NCI-H1048 (cell line): ENCODE measurements at regions not wholly inside any gene's neighbourhood (a gene's known extent, or its start where the extent isn't known, plus 50 kb on each side); places are given as distances from the start of the nearest gene placed in this dataset.

Experiments used
- DNase-seq: peaks from one replicate; lab custom pipeline; 2025; lab: John Stamatoyannopoulos, UW

DNA sequence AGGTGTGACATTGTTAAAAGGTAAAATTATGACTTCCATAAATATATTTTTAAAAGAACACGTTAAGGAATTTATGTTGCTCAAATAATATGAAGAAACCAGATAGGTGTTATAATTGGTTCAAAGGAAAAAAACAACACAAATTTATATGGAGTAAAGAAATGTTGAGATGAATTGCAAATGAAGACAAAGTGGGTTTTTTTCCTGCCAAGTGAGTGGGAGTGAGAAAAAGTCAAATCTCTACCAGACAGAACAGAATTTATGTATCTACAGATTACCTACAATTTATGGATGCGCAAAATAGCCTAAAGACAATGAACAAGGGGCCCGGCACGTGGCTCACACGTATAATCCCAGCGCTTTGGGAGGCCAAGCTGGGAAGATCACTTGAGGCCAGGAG, 159.7 kb upstream of the SLC1A4 start:
- no peak for DNase-seq

GRCh38 chr2:64831134-64831976, 157.8 kb upstream of the SLC1A4 start:
- DNase-seq: no peak

DNA sequence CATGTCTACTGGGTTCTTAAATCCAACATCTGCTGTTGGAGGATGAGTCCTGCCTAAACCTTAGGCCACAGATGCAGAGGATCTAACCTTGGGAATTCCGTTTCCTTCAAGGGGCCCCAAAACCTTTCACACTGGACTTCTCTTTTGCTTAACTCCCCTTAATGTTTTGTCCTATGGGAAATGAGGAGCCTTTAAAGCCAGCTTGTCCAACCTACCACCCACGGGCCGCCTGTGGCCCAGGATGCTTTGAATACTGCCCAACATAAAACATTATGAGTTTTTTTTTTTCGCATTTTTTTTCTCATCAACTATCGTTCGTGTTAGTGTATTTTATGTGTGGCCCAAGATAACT, 157.2 kb upstream of the SLC1A4 start:
- no peak for DNase-seq

DNA sequence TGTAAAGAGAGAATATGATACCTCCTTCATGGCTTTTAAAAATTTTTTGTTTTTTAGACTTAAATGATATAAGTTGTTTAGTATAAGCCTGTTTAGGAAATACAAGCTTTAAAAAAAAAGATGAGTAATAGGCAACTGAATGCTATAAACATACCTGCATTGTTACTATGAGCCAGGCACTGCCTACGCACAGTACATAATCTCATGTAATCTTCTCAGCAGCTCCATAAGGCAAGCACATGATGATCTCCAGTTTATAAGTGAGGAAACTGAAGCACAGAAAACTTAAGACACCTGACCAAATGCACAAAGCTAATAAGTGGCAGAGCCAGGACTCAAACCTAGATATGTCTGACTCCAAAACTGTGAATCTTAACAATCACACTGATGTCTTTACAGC, 156.3 kb upstream of the SLC1A4 start:
- DNase-seq: no peak

DNA sequence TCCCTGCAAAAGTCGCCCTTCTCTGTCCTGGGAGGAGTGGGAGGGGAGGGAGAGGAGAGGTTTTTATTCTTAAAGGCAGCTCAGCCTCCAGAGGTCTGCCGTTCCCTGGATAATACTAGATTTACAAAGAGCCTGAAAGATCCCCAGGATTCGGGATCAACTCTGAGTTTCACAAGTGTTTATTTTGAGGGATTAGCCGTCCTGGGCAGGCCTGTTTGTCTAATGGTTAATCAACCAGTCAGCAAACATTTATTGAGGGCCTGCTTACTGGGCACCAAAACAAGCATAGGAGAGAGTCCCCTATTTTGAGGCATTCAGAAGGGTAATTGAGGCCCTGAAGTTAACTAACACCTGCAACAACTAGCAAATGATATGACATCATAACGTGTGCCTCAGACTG, 152.6 kb upstream of the SLC1A4 start:
- no peak for DNase-seq

GRCh38 chr2:64837116-64837731, 152.0 kb upstream of the SLC1A4 start:
- DNase-seq: no peak

GRCh38 chr2:64837925-64838641, 151.1 kb upstream of the SLC1A4 start:
- no peak for DNase-seq

- DNase-seq: no peak
These were observed 150.4 kb upstream of the SLC1A4 start for GRCh38 chr2:64838817-64839216.

DNA sequence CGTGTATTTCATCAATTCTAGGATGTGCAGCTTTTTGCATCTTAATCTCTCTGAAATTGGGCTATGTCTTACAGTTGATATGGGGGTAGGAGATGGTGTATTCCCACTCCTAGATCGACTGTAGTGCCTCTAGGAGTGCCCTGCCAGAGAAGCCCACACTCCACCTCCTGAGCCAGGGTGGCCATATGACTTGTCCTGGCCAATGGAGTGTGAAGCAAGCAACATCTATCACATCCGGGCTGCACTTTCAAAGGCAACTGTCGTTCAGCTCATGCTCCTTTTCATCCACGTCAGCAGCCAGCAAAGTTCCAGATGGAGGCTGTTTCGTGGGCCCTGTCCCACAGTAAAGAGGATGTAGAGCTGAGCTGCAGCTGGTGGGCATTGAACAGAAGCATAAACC, 149.4 kb upstream of the SLC1A4 start:
- DNase-seq: no peak

GRCh38 chr2:64840426-64840881, 148.7 kb upstream of the SLC1A4 start:
- DNase-seq: no peak

DNA sequence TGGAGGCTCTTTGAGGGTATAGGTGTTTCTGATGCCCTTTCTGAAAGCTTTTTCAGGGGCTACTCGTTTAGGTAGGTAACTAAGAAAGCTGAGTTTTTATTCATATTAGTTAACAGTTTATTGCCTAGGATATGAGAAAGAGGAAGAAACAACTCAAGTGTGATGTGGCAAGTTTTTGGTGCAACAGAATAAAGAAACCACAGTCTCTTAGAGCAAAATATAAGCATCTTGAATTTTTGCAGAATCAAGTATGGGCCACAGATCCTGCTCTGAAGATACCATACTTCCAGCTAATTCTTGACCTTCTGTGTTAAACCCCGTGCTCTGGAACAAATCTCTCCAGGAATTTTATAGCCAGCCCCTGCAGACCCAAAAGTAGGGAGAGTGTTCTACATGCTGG, 147.7 kb upstream of the SLC1A4 start:
- no peak for DNase-seq

GRCh38 chr2:64842030-64842429, 147.2 kb upstream of the SLC1A4 start:
- no peak for DNase-seq

DNA sequence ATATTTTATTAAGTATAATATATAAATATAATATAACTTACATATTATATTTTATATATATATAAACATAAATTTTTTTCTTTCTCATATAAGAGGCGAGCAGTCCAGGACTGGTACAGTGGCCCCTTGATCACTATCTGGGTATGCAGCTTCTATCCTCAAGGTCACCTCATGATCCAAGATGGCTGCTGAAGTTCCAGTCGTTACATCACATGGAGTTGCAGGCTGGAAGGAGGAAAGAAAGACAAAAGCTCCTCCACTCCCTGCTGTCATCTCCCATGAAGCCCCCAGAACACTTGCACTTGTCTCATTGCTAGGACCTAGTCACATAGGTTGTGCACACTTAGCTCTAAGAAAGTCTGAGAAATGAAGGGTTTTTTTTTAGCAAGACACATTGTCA, 145.1 kb upstream of the SLC1A4 start:
- DNase-seq: no peak

GRCh38 chr2:64845273-64845905, 143.8 kb upstream of the SLC1A4 start:
- DNase-seq: no peak

DNA sequence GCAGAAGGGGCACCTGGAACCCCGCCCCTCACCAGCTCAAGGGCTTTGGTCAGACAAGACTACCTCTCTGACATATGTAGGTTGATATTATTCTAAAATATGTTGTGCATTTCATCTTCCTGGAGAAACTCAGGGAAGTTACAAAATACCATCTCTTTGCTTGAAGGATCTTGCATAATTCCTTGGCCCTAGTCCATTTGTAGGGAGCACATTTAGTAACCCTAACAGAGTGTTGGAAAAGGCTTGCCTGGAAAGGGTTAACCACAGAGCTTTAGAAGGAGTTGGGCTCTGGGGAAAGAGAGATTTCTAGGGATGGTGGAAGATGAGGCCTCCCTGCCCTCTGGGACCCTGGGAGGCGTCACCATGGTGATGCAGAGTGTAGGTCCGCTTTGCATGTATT, 143.0 kb upstream of the SLC1A4 start:
- no peak for DNase-seq

- no peak for DNase-seq
These were observed 141.3 kb upstream of the SLC1A4 start for GRCh38 chr2:64847930-64848329.

DNA sequence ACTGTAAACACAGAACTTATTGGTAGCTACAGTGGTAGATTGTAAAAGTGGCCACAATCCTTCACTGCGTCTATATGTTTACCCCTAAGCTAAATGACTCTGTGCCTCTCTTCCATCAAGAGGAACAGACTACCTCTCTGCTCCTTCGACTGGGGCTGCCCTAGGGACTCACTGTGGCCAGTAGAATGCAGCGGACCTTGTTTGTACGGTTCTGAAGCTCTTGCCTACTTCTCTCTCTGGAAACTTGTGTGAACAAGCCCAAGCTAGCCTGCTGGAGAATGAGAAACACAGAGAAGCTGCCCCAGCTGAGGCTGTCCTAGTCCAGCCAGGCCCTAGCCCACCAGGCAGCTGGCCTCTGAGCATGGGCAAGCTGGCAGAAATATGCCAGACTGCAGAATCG, 140.8 kb upstream of the SLC1A4 start:
- DNase-seq: no peak

- DNase-seq: no peak
These were observed 140.3 kb upstream of the SLC1A4 start for GRCh38 chr2:64848945-64849344.

DNA sequence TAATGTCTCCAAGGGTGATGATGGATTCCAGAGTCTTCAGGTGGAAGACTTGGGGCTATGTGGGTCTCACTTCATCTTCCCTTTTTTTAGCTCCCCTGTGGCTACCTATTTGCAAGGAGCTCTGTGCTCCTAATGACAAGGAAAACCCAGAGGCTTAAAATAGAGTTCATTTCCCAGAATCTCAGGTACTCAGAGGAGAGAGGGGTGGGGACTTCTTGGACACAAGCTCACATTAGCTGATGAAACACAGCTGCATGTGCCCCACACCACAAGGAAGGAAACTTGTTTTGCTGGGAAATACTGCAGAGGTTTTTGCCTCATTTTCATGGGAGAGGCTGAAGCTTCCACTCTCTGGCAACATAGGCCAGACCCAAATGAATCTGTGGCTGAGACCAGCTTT, 138.6 kb upstream of the SLC1A4 start:
- no peak for DNase-seq

DNA sequence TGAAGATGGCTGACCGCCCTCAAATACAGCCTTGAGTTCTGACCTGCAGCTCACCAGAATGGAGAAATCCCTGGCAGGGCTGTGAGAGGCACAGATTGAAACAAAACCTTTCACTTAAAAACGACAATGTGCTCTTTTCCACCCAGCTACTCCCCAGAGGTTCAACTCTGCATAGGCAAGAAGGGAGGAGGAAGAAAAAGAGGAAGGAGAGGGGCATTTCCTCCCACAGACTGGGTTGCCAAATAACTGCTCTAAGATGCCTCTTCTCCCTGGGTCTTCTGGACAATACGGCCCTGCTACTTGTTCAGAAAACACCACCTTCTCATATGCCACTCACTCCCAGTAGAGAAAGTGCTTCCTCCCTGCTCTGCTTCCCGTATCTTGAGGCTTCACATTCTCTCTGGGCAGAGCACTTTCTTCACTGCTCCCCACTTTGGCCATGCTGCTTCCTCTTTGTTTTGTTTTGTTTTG, 136.4 kb upstream of the SLC1A4 start:
- DNase-seq: no peak

GRCh38 chr2:64853306-64853705, 135.9 kb upstream of the SLC1A4 start:
- no peak for DNase-seq

GRCh38 chr2:64853894-64854293, 135.3 kb upstream of the SLC1A4 start:
- DNase-seq: no peak
